Natural killer cell (primary cell): ENCODE measurements at regions not wholly inside any gene's neighbourhood (a gene's known extent, or its start where the extent isn't known, plus 50 kb on each side); places are given as distances from the start of the nearest gene placed in this dataset.
"Not testable (repeated sequence)": the region's sequence is repeated elsewhere in the genome, so short reads cannot be mapped to it uniquely, and the experiment has no call there.

Source experiments
- ATAC-seq, 3 donors: fragments of 150-1000 bp in 2 of 3; fragments of 200-7000 bp in 1 of 3; cut with Tn5 transposase; 1 replicate in 1 of 3; 2 replicates in 2 of 3; pipeline ENCODE4 v1.10.0; 2021; ENCODE audit warnings: mild to moderate bottlenecking in 2 of 3, moderate library complexity in 2 of 3
- DNase-seq, 2 donors: peaks; one replicate each; pipeline versions ENCODE4 v3.0.0 to v3.0.0-alpha.2; 2013 to 2021; ENCODE audit warnings: mixed read lengths in 1 of 2
- H3K27ac ChIP-seq: one replicate; pipeline ENCODE4 v1.5.1; 2013; ENCODE audit warnings: mild to moderate bottlenecking, low read length
- H3K27me3 ChIP-seq: one replicate; pipeline ENCODE4 v1.6.1; 2013; ENCODE audit warnings: low read length; ENCODE audit not compliant: control insufficient read depth, insufficient read depth
- H3K36me3 ChIP-seq: one replicate; pipeline ENCODE4 v1.6.1; 2013; ENCODE audit warnings: low read length; ENCODE audit not compliant: control insufficient read depth, insufficient read depth
- H3K4me1 ChIP-seq: one replicate; pipeline ENCODE4 v1.6.1; 2013; ENCODE audit warnings: low read length; ENCODE audit not compliant: control insufficient read depth, insufficient read depth
- H3K4me3 ChIP-seq: one replicate; pipeline ENCODE4 v1.5.1; 2013; ENCODE audit warnings: low read length
- H3K9me3 ChIP-seq: one replicate; pipeline ENCODE4 v1.6.1; 2013; ENCODE audit warnings: low read length; ENCODE audit not compliant: control insufficient read depth, insufficient read depth
- H3K27ac Mint-ChIP-seq, 2 donors: one replicate each; pipeline ENCODE4 v1.8.0; 2022; ENCODE audit warnings: mild to moderate bottlenecking in 2 of 2, mixed read lengths in 2 of 2, moderate library complexity in 1 of 2
- H3K27me3 Mint-ChIP-seq, 2 donors: one replicate each; pipeline ENCODE4 v1.8.0; 2022; ENCODE audit warnings: low read depth in 2 of 2, mixed read lengths in 2 of 2
- H3K36me3 Mint-ChIP-seq: one replicate; pipeline ENCODE4 v1.8.0; 2022; ENCODE audit warnings: mixed read lengths
- H3K4me1 Mint-ChIP-seq, 2 donors: one replicate each; pipeline ENCODE4 v1.8.0; 2022; ENCODE audit warnings: mixed read lengths in 2 of 2
- H3K4me3 Mint-ChIP-seq: one replicate; pipeline ENCODE4 v1.8.0; 2022; ENCODE audit warnings: mild to moderate bottlenecking, moderate library complexity, mixed read lengths
- H3K9me3 Mint-ChIP-seq, 2 donors: one replicate each; pipeline ENCODE4 v1.8.0; 2022; ENCODE audit warnings: mixed read lengths in 2 of 2
- CTCF ChIP-seq: fragments of 200-600 bp; IDR thresholded peaks from one replicate; pipeline ENCODE4 v1.8.0; 2022; ENCODE audit warnings: antibody characterized with exemption
- WGBS: methylation state at CpG from one replicate; pipeline ENCODE4 v1.1.7; 2013; ENCODE audit warnings: missing lambda C conversion rate; ENCODE audit not compliant: insufficient coverage; 5-methylcytosine and 5-hydroxymethylcytosine counted together
- intact Hi-C: fragments of 100-400 bp; cut with micrococcal nuclease; formaldehyde crosslinking; loops from one replicate; pipeline ENCODE4 v1.14.2; 2022

DNA sequence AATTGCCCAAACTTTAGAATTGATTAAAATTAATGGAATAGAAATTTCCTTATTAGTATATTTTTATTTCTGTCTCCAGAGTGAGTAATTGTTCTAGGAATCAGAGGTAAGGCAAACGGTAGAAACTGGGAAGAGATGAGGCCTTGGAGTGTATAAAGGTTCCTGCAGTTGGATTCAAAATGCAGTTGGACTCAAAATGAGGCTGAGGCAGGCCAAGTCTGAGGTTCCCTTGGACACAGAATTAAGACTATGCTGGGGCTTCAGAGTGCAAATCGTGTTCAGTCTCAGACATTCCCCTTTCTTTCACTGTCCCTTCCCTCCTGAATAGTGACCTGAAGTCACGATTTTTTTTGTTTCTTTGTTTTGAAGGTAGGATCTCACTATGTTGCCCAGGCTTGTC is 746.9 kb upstream of the NRXN1 start:
- ATAC-seq (no peak), DNase-seq (no peak)
- intact Hi-C loops, result no loop called here
- no peaks in the 10 kb centered on the region for H3K4me1 Mint-ChIP-seq
- Histone ChIP-seq H3K36me3 (no peaks in the 10 kb centered on the region), H3K4me1 (no peaks in the 10 kb centered on the region), H3K27me3 (no peaks in the 10 kb centered on the region), H3K27ac (no peak overlapping the region), H3K9me3 (peaks cover 18% of the 10 kb centered on the region), H3K4me3 (no peak overlapping the region)
- H3K9me3 Mint-ChIP-seq, result peaks cover 8 to 15% of the 10 kb centered on the region in 2 donors
- 79% methylated on average over 3 of the region's 3 CpGs for whole genome bisulfite sequencing
- no peaks in the 10 kb centered on the region for H3K27me3 Mint-ChIP-seq
- H3K36me3 Mint-ChIP-seq, result no peaks in the 10 kb centered on the region
- H3K4me3 Mint-ChIP-seq, result no peak overlapping the region
- TF ChIP-seq CTCF, result no peak
- no peak overlapping the region for H3K27ac Mint-ChIP-seq

DNA sequence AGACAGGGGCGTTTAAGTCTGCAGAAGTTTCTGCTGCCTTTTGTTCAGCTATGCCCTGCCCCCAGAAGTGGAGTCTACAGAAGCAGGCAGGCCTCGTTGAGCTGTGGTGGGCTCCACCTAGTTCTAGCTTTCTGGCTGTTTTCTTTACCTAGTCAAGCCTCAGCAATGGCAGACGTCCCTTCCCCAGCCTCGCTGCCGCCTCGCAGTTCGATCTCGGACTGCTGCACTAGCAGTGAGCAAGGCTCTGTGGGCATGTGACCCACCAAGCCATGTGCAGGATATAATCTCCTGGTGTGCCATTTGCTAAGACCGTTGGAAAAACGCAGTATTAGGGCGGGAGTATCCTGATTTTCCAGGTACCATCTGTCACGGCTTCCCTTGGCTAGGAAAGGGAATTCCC is 742.7 kb upstream of the NRXN1 start:
- ATAC-seq, H3K27ac Mint-ChIP-seq, H3K4me3 ChIP-seq, H3K4me1 ChIP-seq, H3K27ac ChIP-seq, intact Hi-C loops, H3K4me3 Mint-ChIP-seq, DNase-seq, H3K4me1 Mint-ChIP-seq, H3K27me3 ChIP-seq, H3K27me3 Mint-ChIP-seq, H3K36me3 ChIP-seq, H3K36me3 Mint-ChIP-seq: not testable (repeated sequence)
- 91% methylated on average over 12 of the region's 12 CpGs for WGBS
- H3K9me3 Mint-ChIP-seq, result peaks cover 13 to 30% of the 10 kb centered on the region in 2 donors
- H3K9me3 ChIP-seq, result peaks cover 21% of the 10 kb centered on the region

- DNase-seq (no peak), ATAC-seq (no peak)
- TF ChIP-seq CTCF, result no peak
- Mint-ChIP-seq H3K9me3 (peaks cover 9 to 12% of the 10 kb centered on the region in 2 donors), H3K27me3 (no peaks in the 10 kb centered on the region), H3K36me3 (peaks cover 4% of the 10 kb centered on the region), H3K4me1 (no peaks in the 10 kb centered on the region), H3K27ac (no peak overlapping the region), H3K4me3 (no peak overlapping the region)
- Histone ChIP-seq H3K4me1 (no peaks in the 10 kb centered on the region), H3K36me3 (no peaks in the 10 kb centered on the region), H3K4me3 (no peak overlapping the region), H3K27ac (no peak overlapping the region), H3K9me3 (no peaks in the 10 kb centered on the region), H3K27me3 (no peaks in the 10 kb centered on the region)
- intact Hi-C loops, result no loop called here
These were observed 728.5 kb upstream of the NRXN1 start for GRCh38 chr2:51760441-51760840.

DNA sequence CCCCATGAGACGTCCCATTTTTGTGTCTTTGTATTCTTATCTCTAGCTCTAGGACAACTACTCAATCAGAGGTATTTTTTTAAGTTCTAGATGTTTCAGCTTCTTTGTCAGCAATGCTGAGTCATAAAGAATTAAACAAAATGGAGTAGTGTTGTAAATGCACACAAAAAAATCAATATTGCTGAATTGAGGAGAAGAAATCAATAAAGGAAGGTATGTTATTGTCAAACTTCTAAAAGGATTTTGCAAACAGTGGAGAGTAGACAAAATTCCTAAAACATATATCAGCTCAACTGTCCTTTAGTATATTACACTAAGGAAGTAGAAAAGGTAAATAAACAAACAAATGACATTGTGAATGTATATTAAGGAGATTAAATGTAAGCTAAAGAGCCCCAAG is 726.1 kb upstream of the NRXN1 start:
- Histone ChIP-seq H3K4me3 (no peak overlapping the region), H3K27ac (no peak overlapping the region), H3K4me1 (no peaks in the 10 kb centered on the region), H3K36me3 (no peaks in the 10 kb centered on the region), H3K27me3 (no peaks in the 10 kb centered on the region), H3K9me3 (no peaks in the 10 kb centered on the region)
- Mint-ChIP-seq H3K9me3 (peaks cover 14% of the 10 kb centered on the region in 2 donors), H3K27me3 (no peaks in the 10 kb centered on the region), H3K36me3 (peaks cover 5% of the 10 kb centered on the region), H3K27ac (no peak overlapping the region), H3K4me3 (no peak overlapping the region), H3K4me1 (no peaks in the 10 kb centered on the region)
- no peak for TF ChIP-seq CTCF
- intact Hi-C loops, result no loop called here
- ATAC-seq (no peak), DNase-seq (no peak)
- 83% methylated on average over 1 of the region's 1 CpG for WGBS
